Eye (tissue), 1 donor: ENCODE measurements at regions not wholly inside any gene's neighbourhood (a gene's known extent, or its start where the extent isn't known, plus 50 kb on each side); places are given as distances from the start of the nearest gene placed in this dataset.
A peak's percentile ranks its signal among the peaks of the same experiment; 100 is the strongest.

Experiments used
- DNase-seq: peaks from one replicate; pipeline ENCODE4 v3.0.0-alpha.2; 2015

DNA sequence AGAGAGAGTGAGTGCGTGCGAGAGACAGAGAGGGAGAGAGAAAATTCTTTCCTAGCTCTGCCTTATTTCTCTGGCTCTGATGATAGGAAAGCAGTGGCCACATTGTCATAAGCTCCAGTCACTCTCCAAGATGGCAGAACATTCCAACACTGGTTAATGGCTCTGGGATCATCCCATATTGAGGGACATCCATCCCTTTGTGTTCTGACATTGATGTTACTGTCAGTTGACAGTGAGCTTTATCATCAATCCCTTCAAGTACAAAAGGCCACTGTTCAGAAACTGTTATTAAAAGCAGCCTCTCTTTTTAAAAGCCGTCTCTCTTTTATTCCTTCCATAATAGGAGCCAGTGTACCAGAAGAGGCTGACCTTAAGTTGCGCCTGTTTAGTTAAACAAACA is 1084.9 kb upstream of the RBFOX1 start:
- DNase-seq: peak; percentile 71

DNA sequence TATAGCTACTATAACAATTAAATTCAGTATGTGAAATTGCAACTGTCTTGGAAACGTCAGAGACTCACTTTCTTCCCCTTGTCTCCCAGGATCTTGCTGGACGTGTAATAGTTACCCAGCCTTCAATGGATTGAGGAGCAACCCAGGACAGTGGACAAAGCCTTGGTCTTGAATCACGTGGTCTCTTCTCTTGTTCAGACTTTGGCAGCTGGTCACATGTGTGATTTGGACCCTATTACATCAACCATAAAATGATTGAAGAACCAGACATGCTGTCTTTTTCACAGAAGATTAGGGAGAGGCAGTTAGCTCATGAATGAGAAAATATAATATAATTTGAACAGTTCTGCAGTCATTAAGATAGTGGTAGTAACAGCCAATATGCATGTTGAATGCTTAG is 1085.5 kb upstream of the RBFOX1 start:
- no peak for DNase-seq

DNA sequence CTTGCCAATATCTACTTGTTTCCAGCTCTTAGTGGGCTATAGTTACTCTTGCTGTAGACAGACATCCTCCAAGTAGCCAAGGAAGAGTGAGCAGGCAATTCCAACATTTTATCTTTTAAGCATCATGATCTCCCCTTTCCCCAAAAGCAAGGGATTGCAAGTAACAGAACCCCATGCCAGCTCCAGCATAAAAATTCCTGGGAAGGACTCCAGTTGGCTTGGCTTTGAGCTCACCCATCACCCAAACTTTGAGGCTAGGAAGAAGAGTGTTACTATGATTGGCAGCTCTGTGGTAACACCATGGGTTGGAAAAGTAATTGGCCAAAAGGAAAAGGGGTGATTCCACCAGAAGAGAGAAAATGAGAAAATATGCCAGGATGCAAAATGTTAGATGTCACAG is 1086.4 kb upstream of the RBFOX1 start:
- no peak for DNase-seq

DNA sequence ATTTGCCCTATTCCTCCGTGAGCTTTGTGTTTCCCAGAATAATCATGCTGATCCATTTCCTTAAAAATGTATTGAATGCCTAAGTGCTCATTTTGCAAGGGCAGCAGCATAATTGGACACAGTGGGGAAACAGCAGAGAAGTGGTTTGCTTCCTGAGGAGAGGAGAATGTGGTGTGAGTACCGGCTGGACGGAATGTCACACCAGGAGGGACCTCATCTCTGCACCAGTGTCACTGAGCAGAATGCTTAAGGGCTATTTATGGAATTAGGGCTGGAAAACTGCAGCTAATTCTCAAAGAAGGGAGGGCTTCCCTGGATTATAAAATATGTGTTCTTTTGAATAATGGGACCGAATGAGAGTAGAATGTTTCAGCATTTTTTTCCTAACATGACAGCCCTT is 1100.6 kb upstream of the RBFOX1 start:
- DNase-seq: no peak

DNA sequence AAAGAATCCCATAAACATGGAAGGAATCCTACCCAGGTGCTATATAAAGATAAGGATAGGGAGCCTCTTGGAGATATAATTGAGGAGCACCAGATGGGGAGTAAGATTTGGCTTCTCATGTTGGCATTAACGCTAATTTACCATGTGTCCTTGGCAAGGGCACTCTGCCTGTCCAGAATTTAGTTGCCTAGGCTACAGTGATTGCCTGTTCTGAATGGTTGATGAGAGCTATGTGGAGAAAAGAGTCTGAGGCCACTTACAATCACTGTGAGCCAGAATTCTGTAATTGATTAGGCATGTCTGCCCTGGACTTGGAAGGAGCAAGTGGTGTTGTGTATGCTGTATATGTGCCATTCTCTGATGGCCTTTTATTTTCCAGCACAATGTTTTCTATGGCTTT is 1101.2 kb upstream of the RBFOX1 start:
- no peak for DNase-seq

DNA sequence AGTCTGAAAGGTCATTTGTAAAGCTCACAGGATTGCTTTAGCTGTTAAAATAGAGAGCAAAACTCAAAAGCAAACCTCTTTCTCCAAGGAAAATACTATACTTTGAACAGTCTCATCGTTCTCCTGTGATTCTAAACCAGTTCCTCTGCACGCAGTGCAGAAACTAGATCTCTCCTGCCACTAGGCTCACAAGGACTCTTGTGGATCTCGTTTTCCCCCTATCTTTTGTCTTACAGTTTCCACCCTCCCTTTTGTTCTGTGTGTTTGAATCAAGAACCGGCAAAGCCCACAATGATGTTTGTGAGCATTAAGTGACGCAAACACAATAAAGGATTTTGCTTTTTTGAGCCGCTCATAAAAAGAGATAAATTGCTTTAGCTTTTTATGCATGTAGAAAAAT is 1103.5 kb upstream of the RBFOX1 start:
- DNase-seq: no peak

DNA sequence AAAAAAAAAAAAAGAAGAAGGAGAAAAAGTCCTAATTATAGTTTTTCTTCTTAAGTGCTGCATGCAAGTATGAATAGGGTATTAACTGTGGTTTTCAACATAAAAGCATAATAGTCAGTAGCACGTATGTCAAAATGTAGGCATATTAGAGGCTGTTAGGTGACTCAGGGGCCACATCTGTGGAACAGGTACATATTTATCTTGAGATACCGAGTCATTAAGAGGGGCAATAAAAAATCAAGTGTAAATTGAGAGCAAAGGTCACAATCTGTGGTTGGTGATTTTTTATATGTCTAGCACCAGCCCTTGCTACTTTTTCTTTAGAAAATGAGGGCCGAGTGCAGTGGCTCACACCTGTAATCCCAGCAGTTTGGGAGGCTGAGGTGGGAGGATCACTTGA is 1113.8 kb upstream of the RBFOX1 start:
- DNase-seq: no peak

DNA sequence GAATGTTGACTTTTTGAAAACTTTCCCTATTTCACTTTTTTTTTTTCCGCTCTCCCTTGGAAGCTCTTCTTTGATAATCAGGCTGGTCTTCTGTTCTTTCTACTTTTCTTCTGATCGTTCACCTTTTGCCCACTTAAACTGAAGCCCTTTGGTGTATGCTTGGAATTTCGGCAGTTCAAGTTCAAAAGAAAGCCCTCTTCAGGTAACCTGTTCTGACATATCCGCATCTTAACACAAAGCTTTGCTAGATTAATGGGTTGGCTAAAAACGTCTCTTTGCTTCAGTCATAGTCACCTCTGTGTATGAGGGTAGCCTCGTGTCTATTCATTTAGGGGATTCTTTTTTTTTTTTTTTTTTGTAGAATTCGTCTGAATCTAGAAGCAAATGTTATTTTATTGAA is 1115.8 kb upstream of the RBFOX1 start:
- no peak for DNase-seq

DNA sequence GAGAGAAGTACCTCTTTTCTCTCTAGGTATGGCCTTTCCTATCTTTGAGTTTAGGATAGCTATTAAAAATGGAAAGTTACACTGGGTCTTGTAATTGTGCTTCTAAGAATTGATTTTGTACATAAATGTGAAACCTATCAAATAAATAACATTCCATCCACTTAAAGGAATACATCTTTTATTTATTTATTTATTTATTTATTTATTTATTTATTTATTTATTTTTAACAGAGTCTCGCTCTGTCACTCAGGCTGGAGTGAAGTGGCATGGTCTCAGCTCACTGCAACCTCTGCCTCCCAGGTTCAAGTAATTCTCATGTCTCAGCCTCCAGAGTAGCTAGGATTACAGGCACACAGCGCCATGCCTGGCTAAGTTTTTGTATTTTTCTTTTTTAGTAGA is 1114.0 kb upstream of the EEF2KMT start:
- no peak for DNase-seq

DNA sequence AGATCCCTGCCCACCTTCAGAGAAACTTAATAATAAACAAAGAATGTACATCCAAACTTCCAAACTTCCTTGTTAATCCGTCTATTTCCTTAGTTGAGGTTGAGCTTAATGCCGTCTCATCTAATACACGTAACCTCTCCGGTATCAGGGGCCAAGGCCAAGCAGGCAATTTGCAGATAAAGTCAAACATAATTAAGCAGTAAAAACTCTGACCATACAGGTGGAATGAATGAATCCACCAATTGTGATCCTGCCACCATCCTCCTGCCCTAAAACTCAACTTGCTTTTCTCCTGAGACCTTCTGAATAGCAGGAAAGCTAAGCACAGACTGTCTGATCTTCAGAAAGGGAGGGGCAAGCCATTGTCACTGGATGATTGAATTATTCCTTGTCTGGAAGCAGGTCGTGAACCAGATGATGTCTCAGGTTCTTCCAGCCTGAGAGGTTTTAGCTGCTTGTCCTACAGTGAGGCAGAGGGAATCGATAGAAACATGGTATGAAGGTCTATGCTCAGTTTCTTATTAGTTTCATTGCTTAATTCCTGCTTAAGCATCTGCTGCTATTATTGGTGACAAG is 1111.8 kb upstream of the EEF2KMT start:
- no peak for DNase-seq

DNA sequence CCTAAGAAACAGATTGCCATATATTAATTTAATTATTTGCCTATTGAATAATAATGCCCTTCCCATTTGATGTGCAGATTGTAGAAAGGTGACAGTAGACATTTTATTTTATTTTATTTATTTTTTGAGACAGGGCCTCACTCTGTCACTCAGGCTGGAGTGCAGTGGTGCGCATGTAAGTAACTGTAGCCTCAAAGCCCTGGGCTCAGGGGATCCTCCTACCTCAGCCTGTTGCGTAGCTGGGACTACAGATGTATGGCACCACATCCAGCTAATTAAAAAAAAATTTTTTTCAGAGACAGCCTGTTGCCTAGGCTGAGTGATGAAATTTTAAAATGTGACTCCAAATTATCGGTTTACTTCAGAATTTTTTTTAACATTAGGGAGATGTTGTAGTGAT is 1110.0 kb upstream of the EEF2KMT start:
- no peak for DNase-seq

DNA sequence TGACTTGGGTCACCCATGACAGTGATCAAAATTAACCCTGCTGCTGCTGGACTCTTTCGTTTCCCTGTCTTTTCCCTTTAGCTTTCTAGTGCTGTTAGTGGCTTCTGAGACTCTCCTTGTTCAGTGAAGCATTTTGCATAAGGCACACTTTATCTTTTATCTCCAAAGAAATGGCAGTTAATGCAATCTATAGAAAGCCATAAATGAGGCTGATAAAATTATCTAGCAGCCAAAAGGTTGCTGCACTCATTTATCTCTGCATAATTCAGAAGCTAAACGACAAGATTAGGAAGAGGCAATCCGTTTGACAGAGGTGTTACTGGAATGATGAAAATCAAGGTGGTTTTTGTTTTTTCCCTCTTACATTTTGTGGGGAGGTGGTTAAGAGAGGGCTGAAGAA is 1109.5 kb upstream of the EEF2KMT start:
- no peak for DNase-seq

DNA sequence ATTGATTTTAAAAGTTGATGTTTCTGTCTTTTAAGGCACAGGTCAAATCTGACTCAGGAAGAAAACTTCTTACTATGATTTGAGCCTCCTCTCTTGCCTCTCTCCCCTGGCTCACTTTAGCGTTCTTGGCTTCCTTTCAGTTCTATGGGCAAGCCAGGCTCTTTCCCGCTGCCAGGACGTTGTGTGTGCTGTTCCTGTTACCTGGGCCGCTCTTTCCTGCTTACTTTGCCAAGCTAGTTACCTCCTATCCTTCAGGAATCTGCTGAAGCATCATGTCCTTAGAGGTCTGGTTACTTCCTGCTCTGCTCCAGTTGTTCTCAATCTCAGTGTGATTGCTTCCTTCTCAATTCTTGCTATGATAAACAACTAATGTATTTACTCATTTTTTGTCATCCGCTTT is 1108.5 kb upstream of the EEF2KMT start:
- no peak for DNase-seq

DNA sequence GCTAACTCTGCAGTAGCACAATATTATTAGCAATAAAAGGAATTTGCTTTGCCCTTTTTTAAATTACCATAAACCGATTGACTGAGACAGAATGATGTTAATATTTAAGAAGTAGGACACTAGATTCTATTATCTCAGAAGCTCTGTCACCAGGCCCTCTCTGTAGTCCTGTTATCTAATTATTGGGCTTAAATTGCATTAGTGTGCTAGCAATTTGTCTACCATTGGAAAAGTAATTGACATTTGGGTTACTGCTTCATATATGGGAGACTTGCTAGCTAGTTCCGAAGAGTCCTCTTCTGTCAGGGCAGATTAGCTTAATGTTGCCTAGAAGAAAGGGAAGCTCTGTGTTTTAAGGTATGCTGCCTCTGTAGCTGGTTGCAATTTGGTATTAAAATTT is 1107.3 kb upstream of the EEF2KMT start:
- peak; percentile 10 for DNase-seq

DNA sequence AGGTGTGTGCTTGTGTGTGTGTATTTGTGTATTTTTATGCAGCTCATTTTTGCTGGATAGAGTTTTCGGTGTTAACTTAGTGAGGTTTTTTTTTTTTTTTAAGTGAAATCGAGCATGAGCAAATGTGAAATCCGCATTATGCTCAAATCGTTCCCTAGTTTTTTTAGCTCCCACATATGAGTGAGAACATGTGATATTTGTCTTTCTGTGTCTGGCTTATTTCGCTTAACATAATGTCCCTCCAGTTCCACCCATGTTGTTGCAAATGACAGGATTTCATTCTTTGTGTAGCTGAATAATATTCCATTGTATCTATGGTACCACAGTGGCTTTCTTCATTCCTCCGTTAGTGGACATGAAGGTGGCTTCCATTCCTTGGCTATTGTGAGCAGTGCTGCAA is 1103.3 kb upstream of the EEF2KMT start:
- no peak for DNase-seq

DNA sequence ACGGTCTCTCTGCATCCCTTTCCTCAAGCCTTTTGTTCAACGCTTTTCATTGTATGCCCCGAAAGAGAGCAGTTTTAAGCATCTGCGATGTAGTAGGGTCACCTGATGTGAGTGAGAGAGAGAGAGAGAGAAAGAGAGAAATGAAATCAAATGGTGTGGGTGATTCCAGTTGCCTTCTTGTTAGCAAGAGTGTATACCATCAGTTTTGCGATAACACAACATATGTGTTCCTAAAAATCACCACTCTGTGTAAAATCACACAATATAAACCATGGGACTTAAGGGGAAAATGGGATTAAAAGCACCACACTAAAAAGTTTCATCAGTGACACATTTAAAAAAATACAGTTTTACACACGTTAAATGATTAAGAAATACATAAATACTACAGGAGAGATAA is 1102.7 kb upstream of the EEF2KMT start:
- DNase-seq: no peak

DNA sequence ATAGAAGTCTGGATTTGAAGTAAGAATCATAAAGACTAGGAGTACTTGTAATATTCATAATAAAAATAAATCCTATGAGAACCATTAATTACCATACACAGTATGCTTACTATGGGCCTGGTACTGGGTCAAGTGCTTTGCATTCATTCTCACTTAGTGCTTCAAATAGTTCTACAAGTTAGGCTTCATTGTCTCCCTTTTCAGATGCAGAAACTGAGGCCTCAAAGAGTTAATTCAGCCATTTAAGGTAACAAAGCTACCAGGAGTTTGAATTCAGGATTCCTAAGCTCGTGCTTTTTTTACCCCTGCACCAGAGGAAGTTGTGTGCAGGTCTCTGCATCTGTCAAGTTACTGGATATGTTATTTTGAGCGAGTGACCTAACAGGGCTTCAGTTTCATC is 1098.4 kb upstream of the EEF2KMT start:
- DNase-seq: no peak

DNA sequence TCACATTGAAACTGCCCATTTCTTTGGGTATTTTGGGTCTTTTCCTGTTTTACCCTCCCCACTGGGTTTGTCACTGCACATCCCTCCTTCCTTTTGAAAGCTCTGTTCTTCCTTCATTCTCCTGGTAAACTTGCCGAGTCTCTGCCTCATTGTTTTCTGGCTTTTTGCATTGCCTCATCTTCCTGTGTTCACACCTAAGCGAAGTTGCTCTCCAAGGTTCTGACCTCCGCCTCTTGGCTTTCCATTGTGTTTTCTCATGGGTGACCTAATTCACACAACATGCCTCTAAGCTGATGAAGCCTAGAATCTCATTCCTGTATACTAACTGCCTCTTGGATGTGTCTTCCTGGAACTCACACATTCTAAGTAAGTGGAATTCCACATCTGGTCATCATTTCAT is 1096.1 kb upstream of the EEF2KMT start:
- peak; percentile 89 for DNase-seq

DNA sequence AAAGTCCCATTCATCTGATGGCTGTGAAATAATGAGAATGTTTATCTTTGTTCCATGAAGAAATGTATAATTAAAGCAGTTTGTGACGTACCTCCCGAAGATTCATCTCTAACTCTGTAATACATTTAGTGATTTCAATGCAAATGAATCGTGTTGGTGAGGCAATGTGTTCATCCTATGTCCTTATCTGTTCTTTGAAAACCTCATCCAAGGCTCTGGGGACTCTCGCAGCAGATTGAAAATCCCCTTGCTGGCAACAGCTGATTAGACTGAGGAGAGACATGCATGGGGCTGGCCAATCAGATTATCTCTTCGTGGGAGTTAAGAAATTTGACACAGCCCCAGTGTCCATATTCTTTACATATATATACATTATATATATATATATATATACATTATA is 1095.4 kb upstream of the EEF2KMT start:
- no peak for DNase-seq

DNA sequence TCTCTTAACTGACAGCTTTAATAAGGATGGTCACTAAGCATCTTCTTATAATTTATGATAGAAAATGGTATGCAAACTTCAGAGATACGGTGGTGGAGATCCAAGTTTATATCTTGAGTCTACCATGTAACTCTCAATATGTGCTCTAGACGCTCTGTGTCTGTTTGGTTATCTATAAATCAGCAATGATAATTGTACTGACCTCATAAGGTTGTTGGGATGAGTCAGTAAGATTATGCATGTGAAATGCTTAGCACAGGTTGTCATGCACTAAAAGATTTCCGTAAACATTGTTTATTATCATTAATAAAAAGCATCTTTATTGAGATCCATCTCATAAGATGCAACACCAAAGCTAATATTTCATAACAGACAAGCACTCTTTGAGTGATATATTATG is 1094.9 kb upstream of the EEF2KMT start:
- no peak for DNase-seq

DNA sequence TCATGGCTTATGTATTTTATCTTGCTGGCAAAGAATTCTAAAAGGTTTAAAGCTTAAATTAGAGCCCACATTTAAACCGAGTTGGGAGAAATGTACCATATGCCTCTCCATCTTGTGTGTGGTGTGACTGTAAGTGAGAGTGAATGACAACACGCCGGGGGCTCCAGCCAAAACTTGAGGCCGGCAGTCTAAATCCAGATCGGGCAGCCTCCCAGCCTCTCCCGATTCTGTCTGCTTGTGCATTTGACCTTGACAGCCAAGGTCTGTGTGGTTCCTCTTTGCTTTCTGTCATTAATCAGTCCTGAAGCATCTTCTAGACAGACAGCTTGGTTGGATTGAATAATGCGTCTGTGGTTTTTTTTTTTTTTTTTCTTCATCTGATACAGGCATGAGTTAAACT is 1093.2 kb upstream of the EEF2KMT start:
- no peak for DNase-seq

DNA sequence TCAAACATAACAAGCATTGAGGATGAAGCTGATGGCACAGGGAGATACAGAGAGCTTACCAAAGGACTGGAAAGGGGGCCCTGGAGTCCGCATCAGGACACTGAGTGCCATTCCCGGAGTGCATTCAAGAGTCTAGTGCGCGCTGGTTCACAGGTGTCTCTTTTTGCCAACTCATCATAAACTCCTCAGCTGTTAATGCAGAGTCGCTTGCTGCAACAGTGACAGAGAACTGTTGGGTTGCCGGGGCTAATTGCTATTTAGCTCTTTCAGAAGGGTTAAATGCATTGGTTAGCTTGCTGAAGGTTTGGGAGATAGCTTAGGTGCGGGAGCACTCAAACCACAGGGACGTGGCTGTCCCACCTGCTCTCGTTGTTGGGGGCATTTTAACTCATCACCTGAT is 1091.6 kb upstream of the EEF2KMT start:
- no peak for DNase-seq

DNA sequence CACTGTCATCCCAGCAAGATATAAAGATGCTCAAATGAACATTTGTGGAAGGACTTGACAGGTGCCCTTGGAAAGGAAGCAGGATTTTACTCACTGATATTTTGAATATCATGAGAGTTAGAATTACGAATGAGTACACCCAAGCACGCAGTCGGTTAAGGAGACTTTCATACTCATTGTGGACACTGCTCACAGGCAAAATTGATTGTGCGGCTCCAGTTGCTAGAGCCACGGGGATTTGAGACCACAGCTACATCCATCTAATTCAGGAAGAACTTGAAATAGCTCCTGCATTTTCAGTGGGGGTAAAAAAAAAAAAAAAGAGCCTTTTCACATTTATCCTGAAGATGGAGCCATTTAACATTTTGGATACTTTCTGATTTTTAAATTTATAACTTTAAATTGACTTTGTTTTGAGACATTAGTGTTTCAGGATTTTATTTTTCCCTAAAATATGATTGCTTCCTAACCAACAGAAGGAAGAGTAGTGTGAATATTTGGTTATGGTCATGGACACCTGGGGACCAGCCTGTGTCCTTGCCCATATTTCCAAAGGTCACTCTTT is 1080.1 kb upstream of the EEF2KMT start:
- DNase-seq: no peak

DNA sequence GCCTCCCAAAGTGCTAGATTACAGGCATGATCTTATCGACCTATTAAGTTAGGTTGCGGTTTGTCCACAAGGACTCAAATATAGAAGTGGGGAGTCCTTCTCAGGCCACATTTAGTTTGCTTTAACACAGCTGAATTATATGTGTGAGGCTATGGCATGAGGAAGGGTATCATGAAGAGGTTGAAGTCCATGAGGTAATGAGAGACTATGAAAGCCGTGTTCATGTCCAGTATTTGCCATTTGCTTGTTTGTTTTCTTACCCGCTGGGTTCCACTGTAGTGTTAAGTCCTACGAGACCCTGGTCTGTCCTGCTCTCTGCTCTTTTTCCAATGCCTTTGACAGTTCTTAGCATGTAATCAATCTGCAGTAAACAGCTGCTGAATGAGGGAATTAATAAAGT is 1072.4 kb upstream of the EEF2KMT start:
- no peak for DNase-seq

DNA sequence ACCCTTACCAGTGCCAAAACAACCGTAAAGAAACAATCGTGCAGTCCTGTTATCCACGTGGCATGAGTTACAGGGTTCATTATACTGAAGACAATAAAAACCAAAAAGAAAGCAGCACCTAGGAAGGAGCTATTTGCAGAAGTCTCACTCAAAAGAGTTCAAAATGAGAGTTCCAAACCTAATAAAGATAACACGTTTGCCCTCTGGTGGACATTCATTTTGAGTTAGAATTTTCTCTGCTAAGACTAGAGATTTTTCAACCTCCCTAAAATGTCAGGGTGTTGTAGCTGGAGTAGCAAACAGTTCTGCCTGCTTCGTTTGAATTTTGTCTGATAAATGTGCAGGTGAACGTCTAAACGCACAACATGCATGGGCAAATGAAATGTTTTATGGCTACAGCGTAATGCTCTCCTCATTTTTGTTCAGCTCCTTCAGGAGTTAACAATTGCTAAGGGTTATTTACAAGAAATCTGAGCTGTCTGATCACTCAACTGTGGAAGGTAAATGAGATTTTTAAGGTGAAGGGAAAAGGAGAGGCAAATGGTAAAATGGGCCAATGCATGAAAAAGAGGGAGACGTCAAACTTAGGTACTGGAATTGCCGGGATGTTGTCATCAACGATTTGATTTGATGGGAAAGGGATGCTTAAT is 1067.9 kb upstream of the EEF2KMT start:
- peak; percentile 33 for DNase-seq
